OCI-LY3 (cell line): ENCODE measurements at regions not wholly inside any gene's neighbourhood (a gene's known extent, or its start where the extent isn't known, plus 50 kb on each side); places are given as distances from the start of the nearest gene placed in this dataset.

ENCODE experiments used
- CTCF ChIP-seq: fragments of 200-600, 300-600 bp; sonication (generic); IDR thresholded peaks from 2 replicates; pipeline ENCODE4 v1.5.1; 2014; ENCODE audit warnings: antibody characterized with exemption, low read length, low read depth
- EZH2phosphoT487 ChIP-seq: fragments of 200-600 bp; shearing (Covaris generic); IDR thresholded peaks from 2 replicates; pipeline ENCODE4 v1.6.1; 2018; ENCODE audit warnings: antibody characterized with exemption, mixed run types, low read depth

GRCh38 chr18:66916834-66917233 lies 312.9 kb upstream of the CDH19 start:
- TF ChIP-seq CTCF (no peak), EZH2phosphoT487 (no peak)
